Activated T-cell treated with anti-CD3 and anti-CD28 coated beads for 24 hours (primary cell): ENCODE measurements at regions not wholly inside any gene's neighbourhood (a gene's known extent, or its start where the extent isn't known, plus 50 kb on each side); places are given as distances from the start of the nearest gene placed in this dataset.
"Not testable (repeated sequence)": the region's sequence is repeated elsewhere in the genome, so short reads cannot be mapped to it uniquely, and the experiment has no call there.

Source experiments
- DNase-seq: peaks from one replicate; pipeline ENCODE4 v3.0.0-alpha.2; 2020; ENCODE audit warnings: low read depth

GRCh38 chr12:5264006-5264405, 167.9 kb upstream of the NTF3 start:
- no peak for DNase-seq

GRCh38 chr12:5267603-5268423, 164.1 kb upstream of the NTF3 start:
- DNase-seq: no peak

- DNase-seq: no peak
Observed at GRCh38 chr12:5268424-5269210, 163.3 kb upstream of the NTF3 start.

GRCh38 chr12:5269846-5270245, 162.1 kb upstream of the NTF3 start:
- DNase-seq: no peak

- no peak for DNase-seq
Observed at GRCh38 chr12:5272018-5272785, 159.7 kb upstream of the NTF3 start.

- DNase-seq: no peak
Observed at GRCh38 chr12:5273709-5274108, 158.2 kb upstream of the NTF3 start.

- DNase-seq: no peak
Observed at GRCh38 chr12:5276327-5276880, 155.5 kb upstream of the NTF3 start.

- no peak for DNase-seq
Observed at GRCh38 chr12:5280086-5280485, 151.8 kb upstream of the NTF3 start.

GRCh38 chr12:5290368-5290767, 141.5 kb upstream of the NTF3 start:
- DNase-seq: not testable (repeated sequence)

GRCh38 chr12:5292651-5293050, 139.3 kb upstream of the NTF3 start:
- no peak for DNase-seq

GRCh38 chr12:5293773-5294172, 138.1 kb upstream of the NTF3 start:
- no peak for DNase-seq

- DNase-seq: no peak
Observed at GRCh38 chr12:5294274-5295070, 137.4 kb upstream of the NTF3 start.

GRCh38 chr12:5295151-5295550, 136.8 kb upstream of the NTF3 start:
- DNase-seq: no peak

GRCh38 chr12:5295996-5296395, 135.9 kb upstream of the NTF3 start:
- no peak for DNase-seq

GRCh38 chr12:5301539-5301938, 130.4 kb upstream of the NTF3 start:
- no peak for DNase-seq

- no peak for DNase-seq
Observed at GRCh38 chr12:5305425-5305824, 126.5 kb upstream of the NTF3 start.

GRCh38 chr12:5305886-5306545, 125.9 kb upstream of the NTF3 start:
- no peak for DNase-seq

- no peak for DNase-seq
Observed at GRCh38 chr12:5307065-5307464, 124.8 kb upstream of the NTF3 start.

GRCh38 chr12:5308216-5308615, 123.7 kb upstream of the NTF3 start:
- DNase-seq: no peak

GRCh38 chr12:5308996-5309395, 122.9 kb upstream of the NTF3 start:
- no peak for DNase-seq

GRCh38 chr12:5309654-5310053, 122.3 kb upstream of the NTF3 start:
- no peak for DNase-seq
